T-cell (primary cell): ENCODE measurements at regions not wholly inside any gene's neighbourhood (a gene's known extent, or its start where the extent isn't known, plus 50 kb on each side); places are given as distances from the start of the nearest gene placed in this dataset.
A peak's percentile ranks its signal among the peaks of the same experiment; 100 is the strongest.

Experiments
- ATAC-seq, 4 experiments: fragments of 200-7000 bp in 3 of 4; fragments of 150-1000 bp in 1 of 4; cut with Tn5 transposase; replicated peaks in 1 of 4; 1 replicate in 3 of 4; 2 replicates in 1 of 4; pipeline ENCODE4 v1.10.0; 2021; ENCODE audit warnings: moderate library complexity in 3 of 4, mild to moderate bottlenecking in 2 of 4, moderate number of reproducible peaks in 1 of 4
- CTCF ChIA-PET, 2 donors: fragments of 300-600 bp; sonication (Branson Sonifier 250); formaldehyde crosslinking; loops; one replicate each; lab custom pipeline; 2022; ENCODE audit warnings: antibody characterized with exemption in 2 of 2; lab: Charles Lee
- POLR2A ChIA-PET, 2 donors: fragments of 300-600 bp; sonication (Branson Sonifier 250); formaldehyde crosslinking; loops; one replicate each; lab custom pipeline; 2022; ENCODE audit warnings: antibody characterized with exemption in 2 of 2; lab: Charles Lee
- DNase-seq, 35 experiments: peaks; one replicate each; pipeline versions ENCODE4 v3.0.0 to v3.0.0-alpha.2; 2013 to 2023
- H3K27ac ChIP-seq: one replicate; pipeline ENCODE4 v1.5.1; 2013; ENCODE audit warnings: low read length
- H3K27me3 ChIP-seq, 2 experiments: replicated peaks in 1 of 2; 1 replicate in 1 of 2; 2 replicates in 1 of 2; pipeline versions ENCODE4 v1.6.1 to v1.7.0; 2013; ENCODE audit warnings: low read length in 1 of 2, mixed read lengths in 1 of 2; ENCODE audit not compliant: control insufficient read depth in 2 of 2, insufficient read depth in 2 of 2; ENCODE audit errors: extremely low read depth in 1 of 2
- H3K36me3 ChIP-seq, 2 donors: 1 replicate in 1 of 2; 2 replicates in 1 of 2; pipeline versions ENCODE4 v1.6.1 to v1.7.0; 2013; ENCODE audit warnings: low read length in 1 of 2; ENCODE audit not compliant: control insufficient read depth in 2 of 2, insufficient read depth in 1 of 2; ENCODE audit errors: extremely low read depth in 1 of 2
- H3K4me1 ChIP-seq, 2 experiments: 1 replicate in 1 of 2; 2 replicates in 1 of 2; pipeline versions ENCODE4 v1.6.1 to v1.7.0; 2013; ENCODE audit warnings: low read length in 2 of 2, mixed read lengths in 1 of 2; ENCODE audit not compliant: insufficient read depth in 2 of 2, control insufficient read depth in 1 of 2; ENCODE audit errors: extremely low read depth in 1 of 2
- H3K4me3 ChIP-seq, 2 donors: 1 replicate in 1 of 2; 2 replicates in 1 of 2; pipeline versions ENCODE4 v1.5.1 to v1.7.0; 2013; ENCODE audit warnings: mild to moderate bottlenecking in 2 of 2, low read length in 1 of 2, moderate library complexity in 1 of 2; ENCODE audit not compliant: control insufficient read depth in 1 of 2; ENCODE audit errors: extremely low read depth in 1 of 2
- H3K9me3 ChIP-seq: 2 replicates; pipeline ENCODE4 v1.7.0; 2013
- H3K27ac Mint-ChIP-seq, 2 donors: one replicate each; pipeline ENCODE4 v1.8.0; 2020 to 2021; ENCODE audit warnings: mild to moderate bottlenecking in 2 of 2, mixed read lengths in 2 of 2
- H3K27me3 Mint-ChIP-seq, 2 donors: one replicate each; pipeline ENCODE4 v1.8.0; 2021 to 2022; ENCODE audit warnings: mixed read lengths in 2 of 2
- H3K36me3 Mint-ChIP-seq: one replicate; pipeline ENCODE4 v1.8.0; 2021; ENCODE audit warnings: mixed read lengths
- H3K4me1 Mint-ChIP-seq, 3 donors: one replicate each; pipeline ENCODE4 v1.8.0; 2020 to 2022; ENCODE audit warnings: mixed read lengths in 3 of 3, mild to moderate bottlenecking in 1 of 3
- H3K4me3 Mint-ChIP-seq, 3 donors: one replicate each; pipeline ENCODE4 v1.8.0; 2020 to 2022; ENCODE audit warnings: mild to moderate bottlenecking in 3 of 3, mixed read lengths in 3 of 3, moderate library complexity in 3 of 3
- H3K9me3 Mint-ChIP-seq, 3 donors: one replicate each; pipeline ENCODE4 v1.8.0; 2020 to 2022; ENCODE audit warnings: mixed read lengths in 3 of 3
- WGBS: methylation state at CpG from one replicate; pipeline ENCODE4 v1.1.5; 2013; ENCODE audit warnings: missing lambda C conversion rate; ENCODE audit not compliant: insufficient coverage; 5-methylcytosine and 5-hydroxymethylcytosine counted together

GRCh38 chr1:244322791-244323521 is 128.8 kb downstream of the ADSS2 start:
- peak in 3 of 4 experiments; percentile 43 to 72 (median 71) for ATAC-seq
- CTCF ChIA-PET: interaction anchor here in 1 of 2 donors (0.7 kb wide), 1 partner anchor 1676 kb away, joined by 4 read pairs; no protein-coding TSS in a partner anchor
- Histone ChIP-seq H3K9me3 (no peaks in the 10 kb centered on the region), H3K4me3 (peak overlapping the region in 1 of 2 donors; percentile 46), H3K36me3 (no peaks in the 10 kb centered on the region), H3K4me1 (peaks cover 0 to 68% of the 10 kb centered on the region in 2 experiments), H3K27me3 (no peaks in the 10 kb centered on the region), H3K27ac (peak overlapping the region; percentile 71)
- DNase-seq: peak in 11 of 35 experiments; percentile 8 to 68 (median 22)
- Mint-ChIP-seq H3K9me3 (peaks cover 0 to 3% (median 0%) of the 10 kb centered on the region in 3 donors), H3K4me3 (peak overlapping the region; percentile 10 to 37 (median 36)), H3K27me3 (no peaks in the 10 kb centered on the region), H3K4me1 (peaks cover 11 to 70% (median 52%) of the 10 kb centered on the region in 3 donors), H3K36me3 (no peaks in the 10 kb centered on the region), H3K27ac (peak overlapping the region; percentile 74 to 92)
- POLR2A ChIA-PET: no interaction called here
- 42% methylated on average over 3 of the region's 6 CpGs for WGBS

GRCh38 chr1:244324176-244324883 is 127.4 kb downstream of the ADSS2 start:
- no peaks in the 10 kb centered on the region for H3K36me3 ChIP-seq
- H3K27me3 Mint-ChIP-seq: no peaks in the 10 kb centered on the region
- CTCF ChIA-PET: interaction anchor here in 1 of 2 donors (0.6 to 0.7 kb wide), 2 partner anchors 25 to 1011 kb away, joined by 3 to 4 read pairs; no protein-coding TSS in a partner anchor
- DNase-seq: no peak
- H3K9me3 ChIP-seq: no peaks in the 10 kb centered on the region
- H3K36me3 Mint-ChIP-seq: no peaks in the 10 kb centered on the region
- peaks cover 3 to 8% (median 6%) of the 10 kb centered on the region in 3 donors for H3K9me3 Mint-ChIP-seq
- POLR2A ChIA-PET: interaction anchor here in 1 of 2 donors (0.8 kb wide), 1 partner anchor 125 kb away, joined by 4 read pairs; no protein-coding TSS in a partner anchor
- 51% methylated on average over 5 of the region's 8 CpGs for WGBS
- ATAC-seq: no peak
- H3K27ac Mint-ChIP-seq: peak overlapping the region; percentile 74 to 92
- peak overlapping the region; percentile 71 for H3K27ac ChIP-seq
- peak overlapping the region; percentile 37 to 55 (median 41) for H3K4me3 Mint-ChIP-seq
- peaks cover 8 to 58% (median 45%) of the 10 kb centered on the region in 3 donors for H3K4me1 Mint-ChIP-seq
- H3K4me3 ChIP-seq: peak overlapping the region in 1 of 2 donors; percentile 46
- H3K27me3 ChIP-seq: no peaks in the 10 kb centered on the region
- peaks cover 0 to 58% of the 10 kb centered on the region in 2 experiments for H3K4me1 ChIP-seq

- POLR2A ChIA-PET: interaction anchor here in 1 of 2 donors (0.5 to 0.8 kb wide), 4 partner anchors 124 to 1017 kb away, joined by 3 to 4 read pairs (median 3); no protein-coding TSS in a partner anchor
Observed at GRCh38 chr1:244325056-244325758, 126.5 kb downstream of the ADSS2 start.

GRCh38 chr1:244326757-244327156 is 125.0 kb downstream of the ADSS2 start:
- peak overlapping the region; percentile 17 to 58 for H3K27ac Mint-ChIP-seq
- CTCF ChIA-PET: no interaction called here
- DNase-seq: no peak

More at GRCh38 chr1:244325056-244325758, 126.5 kb downstream of the ADSS2 start:
- Histone ChIP-seq H3K27me3 (no peaks in the 10 kb centered on the region), H3K4me3 (peak overlapping the region in 1 of 2 donors; percentile 46), H3K4me1 (peaks cover 0 to 49% of the 10 kb centered on the region in 2 experiments), H3K36me3 (no peaks in the 10 kb centered on the region), H3K9me3 (no peaks in the 10 kb centered on the region), H3K27ac (peak overlapping the region; percentile 71)
- Mint-ChIP-seq H3K27ac (peak overlapping the region; percentile 84 to 94), H3K4me1 (peaks cover 0 to 51% (median 38%) of the 10 kb centered on the region in 3 donors), H3K4me3 (peak overlapping the region; percentile 37 to 55 (median 41)), H3K36me3 (no peaks in the 10 kb centered on the region), H3K9me3 (peaks cover 3 to 11% (median 9%) of the 10 kb centered on the region in 3 donors), H3K27me3 (no peaks in the 10 kb centered on the region)
- DNase-seq (peak in 23 of 35 experiments; percentile 3 to 60 (median 20)), ATAC-seq (peak in 2 of 4 experiments; percentile 66 to 79)
- WGBS: 29% methylated on average over 4 of the region's 8 CpGs
- CTCF ChIA-PET: interaction anchor here in 1 of 2 donors (0.5 to 0.7 kb wide), 3 partner anchors 26 to 1011 kb away, joined by 3 to 4 read pairs (median 4); no protein-coding TSS in a partner anchor

GRCh38 chr1:244327533-244327932 is 124.2 kb downstream of the ADSS2 start:
- H3K27me3 ChIP-seq: no peaks in the 10 kb centered on the region
- H3K4me1 ChIP-seq: peaks cover 0 to 28% of the 10 kb centered on the region in 2 experiments
- Mint-ChIP-seq H3K36me3 (no peaks in the 10 kb centered on the region), H3K4me3 (no peak overlapping the region), H3K27me3 (peaks cover 2 to 3% of the 10 kb centered on the region in 2 donors), H3K4me1 (peaks cover 0 to 40% (median 28%) of the 10 kb centered on the region in 3 donors), H3K9me3 (peaks cover 3 to 13% (median 12%) of the 10 kb centered on the region in 3 donors), H3K27ac (peak overlapping the region in 1 of 2 donors; percentile 58)
- no peak for DNase-seq
- ChIA-PET POLR2A (no interaction called here), CTCF (no interaction called here)
- no peak overlapping the region for H3K4me3 ChIP-seq
- no peaks in the 10 kb centered on the region for H3K36me3 ChIP-seq
- no peak overlapping the region for H3K27ac ChIP-seq
- ATAC-seq: no peak
- H3K9me3 ChIP-seq: no peaks in the 10 kb centered on the region

More at GRCh38 chr1:244326757-244327156, 125.0 kb downstream of the ADSS2 start:
- peaks cover 3 to 13% (median 12%) of the 10 kb centered on the region in 3 donors for H3K9me3 Mint-ChIP-seq
- Histone ChIP-seq H3K36me3 (no peaks in the 10 kb centered on the region), H3K27ac (peak overlapping the region; percentile 24), H3K4me1 (peaks cover 0 to 34% of the 10 kb centered on the region in 2 experiments), H3K9me3 (no peaks in the 10 kb centered on the region), H3K27me3 (no peaks in the 10 kb centered on the region), H3K4me3 (no peak overlapping the region)
- no peaks in the 10 kb centered on the region for H3K36me3 Mint-ChIP-seq
- 100% methylated on average over 1 of the region's 2 CpGs for WGBS
- no peak for ATAC-seq
- H3K27me3 Mint-ChIP-seq: peaks cover 0 to 3% of the 10 kb centered on the region in 2 donors
- H3K4me3 Mint-ChIP-seq: no peak overlapping the region
- POLR2A ChIA-PET: interaction anchor here in 1 of 2 donors (0.6 kb wide), 1 partner anchor 510 kb away, joined by 5 read pairs; no protein-coding TSS in a partner anchor
- peaks cover 0 to 44% (median 32%) of the 10 kb centered on the region in 3 donors for H3K4me1 Mint-ChIP-seq
